ENCODE measurements at regions not wholly inside any gene's neighbourhood (a gene's known extent, or its start where the extent isn't known, plus 50 kb on each side); places are given as distances from the start of the nearest gene placed in this dataset.
A peak's percentile ranks its signal among the peaks of the same experiment; 100 is the strongest.
"Not testable (repeated sequence)": the region's sequence is repeated elsewhere in the genome, so short reads cannot be mapped to it uniquely, and the experiment has no call there.

- no peak for DNase-seq
These were observed 760.7 kb upstream of the PCDH9 start for GRCh38 chr13:67990868-67991267.

- no peak for DNase-seq
These were observed 756.1 kb upstream of the PCDH9 start for GRCh38 chr13:67986234-67986633.

GRCh38 chr13:67977066-67977465 is 746.9 kb upstream of the PCDH9 start:
- DNase-seq, result peak; percentile 41

- DNase-seq, result no peak
These were observed 741.2 kb upstream of the PCDH9 start for GRCh38 chr13:67971291-67971690.

- no peak for DNase-seq
These were observed 736.9 kb upstream of the PCDH9 start for GRCh38 chr13:67967031-67967430.

GRCh38 chr13:67966065-67966464 is 735.9 kb upstream of the PCDH9 start:
- DNase-seq, result no peak

GRCh38 chr13:67964986-67965385 is 734.9 kb upstream of the PCDH9 start:
- no peak for DNase-seq

GRCh38 chr13:67964091-67964490 is 734.0 kb upstream of the PCDH9 start:
- no peak for DNase-seq

GRCh38 chr13:67961331-67961730 is 731.2 kb upstream of the PCDH9 start:
- DNase-seq, result no peak

- no peak for DNase-seq
These were observed 721.3 kb upstream of the PCDH9 start for GRCh38 chr13:67951431-67951830.

- no peak for DNase-seq
These were observed 720.5 kb upstream of the PCDH9 start for GRCh38 chr13:67950603-67951002.

- no peak for DNase-seq
These were observed 716.0 kb upstream of the PCDH9 start for GRCh38 chr13:67946131-67946530.

- DNase-seq, result no peak
These were observed 713.0 kb upstream of the PCDH9 start for GRCh38 chr13:67943116-67943515.

GRCh38 chr13:67935626-67936025 is 705.5 kb upstream of the PCDH9 start:
- no peak for DNase-seq

GRCh38 chr13:67934617-67935330 is 704.6 kb upstream of the PCDH9 start:
- peak; percentile 9 for DNase-seq

- no peak for DNase-seq
These were observed 702.9 kb upstream of the PCDH9 start for GRCh38 chr13:67932991-67933390.

GRCh38 chr13:67917291-67917987 is 687.3 kb upstream of the PCDH9 start:
- DNase-seq, result no peak

GRCh38 chr13:67916650-67917049 is 686.5 kb upstream of the PCDH9 start:
- DNase-seq, result no peak

GRCh38 chr13:67914535-67914934 is 684.4 kb upstream of the PCDH9 start:
- DNase-seq, result no peak

- not testable (repeated sequence) for DNase-seq
These were observed 672.8 kb upstream of the PCDH9 start for GRCh38 chr13:67902960-67903359.

GRCh38 chr13:67880916-67881315 is 650.8 kb upstream of the PCDH9 start:
- DNase-seq, result no peak

GRCh38 chr13:67878376-67878775 is 648.2 kb upstream of the PCDH9 start:
- no peak for DNase-seq

- no peak for DNase-seq
These were observed 646.9 kb upstream of the PCDH9 start for GRCh38 chr13:67877031-67877430.

GRCh38 chr13:67867206-67867605 is 637.1 kb upstream of the PCDH9 start:
- DNase-seq, result no peak

GRCh38 chr13:67860315-67860714 is 630.2 kb upstream of the PCDH9 start:
- DNase-seq, result no peak

Measured in eye (tissue), 1 donor.